HCEC 1CT (cell line): ENCODE measurements at regions not wholly inside any gene's neighbourhood (a gene's known extent, or its start where the extent isn't known, plus 50 kb on each side); places are given as distances from the start of the nearest gene placed in this dataset.
"Not testable (repeated sequence)": the region's sequence is repeated elsewhere in the genome, so short reads cannot be mapped to it uniquely, and the experiment has no call there.

Source experiments
- DNase-seq: peaks from one replicate; pipeline ENCODE4 v3.0.0-alpha.2; 2017

GRCh38 chr2:163062524-163062923, 224.0 kb upstream of the KCNH7 start:
- DNase-seq, result no peak

- no peak for DNase-seq
Measured at GRCh38 chr2:163046615-163047014, 208.0 kb upstream of the KCNH7 start.

- DNase-seq, result no peak
Measured at GRCh38 chr2:163045830-163046229, 207.3 kb upstream of the KCNH7 start.

GRCh38 chr2:163044114-163044513, 205.5 kb upstream of the KCNH7 start:
- no peak for DNase-seq

- DNase-seq, result no peak
Measured at GRCh38 chr2:163043201-163043600, 204.6 kb upstream of the KCNH7 start.

GRCh38 chr2:163039266-163039665, 200.7 kb upstream of the KCNH7 start:
- DNase-seq, result no peak

- DNase-seq, result no peak
Measured at GRCh38 chr2:163028807-163029206, 190.2 kb upstream of the KCNH7 start.

GRCh38 chr2:163026136-163026775, 187.7 kb upstream of the KCNH7 start:
- DNase-seq, result not testable (repeated sequence)

GRCh38 chr2:163016882-163017281, 178.3 kb upstream of the KCNH7 start:
- not testable (repeated sequence) for DNase-seq

- no peak for DNase-seq
Measured at GRCh38 chr2:163011000-163011399, 172.4 kb upstream of the KCNH7 start.

GRCh38 chr2:163008642-163009041, 170.1 kb upstream of the KCNH7 start:
- DNase-seq, result no peak

- no peak for DNase-seq
Measured at GRCh38 chr2:162994718-162995117, 156.2 kb upstream of the KCNH7 start.

GRCh38 chr2:162992828-162993227, 154.3 kb upstream of the KCNH7 start:
- DNase-seq, result no peak

- no peak for DNase-seq
Measured at GRCh38 chr2:162989507-162989906, 150.9 kb upstream of the KCNH7 start.

- DNase-seq, result no peak
Measured at GRCh38 chr2:162974771-162975170, 136.2 kb upstream of the KCNH7 start.

GRCh38 chr2:162972383-162972782, 133.8 kb upstream of the KCNH7 start:
- DNase-seq, result no peak

GRCh38 chr2:162968306-162968705, 129.7 kb upstream of the KCNH7 start:
- DNase-seq, result no peak

GRCh38 chr2:162967811-162968210, 129.2 kb upstream of the KCNH7 start:
- no peak for DNase-seq

GRCh38 chr2:162967147-162967546, 128.6 kb upstream of the KCNH7 start:
- DNase-seq, result no peak

GRCh38 chr2:162965191-162965590, 126.6 kb upstream of the KCNH7 start:
- DNase-seq, result no peak

GRCh38 chr2:162964513-162964912, 125.9 kb upstream of the KCNH7 start:
- DNase-seq, result no peak

GRCh38 chr2:162963156-162963555, 124.6 kb upstream of the KCNH7 start:
- DNase-seq, result no peak

- no peak for DNase-seq
Measured at GRCh38 chr2:162945785-162946184, 107.2 kb upstream of the KCNH7 start.

GRCh38 chr2:162938387-162938786, 99.8 kb upstream of the KCNH7 start:
- DNase-seq, result no peak

- no peak for DNase-seq
Measured at GRCh38 chr2:162934191-162934590, 95.6 kb upstream of the KCNH7 start.

- no peak for DNase-seq
Measured at GRCh38 chr2:162932416-162932815, 93.8 kb upstream of the KCNH7 start.
